ENCODE measurements at regions not wholly inside any gene's neighbourhood (a gene's known extent, or its start where the extent isn't known, plus 50 kb on each side); places are given as distances from the start of the nearest gene placed in this dataset.

GRCh38 chr6:74249658-74250057 lies 553.7 kb downstream of the CD109 start:
- intact Hi-C loops (cut with DNase I; ENCODE audit: low total_unique reads): no loop called here
- DNase-seq: no peak
- no peak overlapping the region for H3K27ac ChIP-seq

GRCh38 chr6:74248966-74249365 lies 553.0 kb downstream of the CD109 start:
- Histone ChIP-seq H3K4me1 (no peaks in the 10 kb centered on the region), H3K4me3 (no peak overlapping the region), H3K27me3 (no peaks in the 10 kb centered on the region), H3K9me3 (no peaks in the 10 kb centered on the region), H3K36me3 (no peaks in the 10 kb centered on the region), H3K27ac (no peak overlapping the region)
- no peak for DNase-seq
- intact Hi-C loops (cut with DNase I; ENCODE audit: low total_unique reads): no loop called here
- no peak for TF ChIP-seq POLR2A (IDR thresholded peaks at IDR 0.05)
- TF ChIP-seq CTCF (IDR thresholded peaks at IDR 0.05): no peak

More at GRCh38 chr6:74249658-74250057, 553.7 kb downstream of the CD109 start:
- H3K36me3 ChIP-seq: no peaks in the 10 kb centered on the region
- TF ChIP-seq CTCF (IDR thresholded peaks at IDR 0.05) (no peak), POLR2A (IDR thresholded peaks at IDR 0.05) (no peak)
- H3K9me3 ChIP-seq: no peaks in the 10 kb centered on the region
- no peaks in the 10 kb centered on the region for H3K4me1 ChIP-seq
- no peaks in the 10 kb centered on the region for H3K27me3 ChIP-seq
- no peak overlapping the region for H3K4me3 ChIP-seq

- no peaks in the 10 kb centered on the region for H3K36me3 ChIP-seq
- no peaks in the 10 kb centered on the region for H3K9me3 ChIP-seq
- no peak overlapping the region for H3K4me3 ChIP-seq
- no peak for TF ChIP-seq CTCF (IDR thresholded peaks at IDR 0.05)
- TF ChIP-seq POLR2A (IDR thresholded peaks at IDR 0.05): no peak
- no peak for DNase-seq
- intact Hi-C loops (cut with DNase I; ENCODE audit: low total_unique reads): no loop called here
- H3K27me3 ChIP-seq: no peaks in the 10 kb centered on the region
- no peaks in the 10 kb centered on the region for H3K4me1 ChIP-seq
- H3K27ac ChIP-seq: no peak overlapping the region
Observed at GRCh38 chr6:74222768-74223333, 526.8 kb downstream of the CD109 start.

- Histone ChIP-seq H3K27ac (no peak overlapping the region), H3K36me3 (no peaks in the 10 kb centered on the region), H3K4me3 (no peak overlapping the region), H3K27me3 (no peaks in the 10 kb centered on the region), H3K9me3 (no peaks in the 10 kb centered on the region), H3K4me1 (no peaks in the 10 kb centered on the region)
- intact Hi-C loops (cut with DNase I; ENCODE audit: low total_unique reads): no loop called here
- TF ChIP-seq POLR2A (IDR thresholded peaks at IDR 0.05) (no peak), CTCF (IDR thresholded peaks at IDR 0.05) (no peak)
- DNase-seq: no peak
Observed at GRCh38 chr6:74213995-74214394, 518.0 kb downstream of the CD109 start.

GRCh38 chr6:74208239-74208638 lies 512.2 kb downstream of the CD109 start:
- intact Hi-C loops (cut with DNase I; ENCODE audit: low total_unique reads): no loop called here
- Histone ChIP-seq H3K36me3 (no peaks in the 10 kb centered on the region), H3K27ac (no peak overlapping the region), H3K4me1 (no peaks in the 10 kb centered on the region), H3K27me3 (no peaks in the 10 kb centered on the region), H3K9me3 (peaks cover 0 to 15% of the 10 kb centered on the region in 2 donors), H3K4me3 (no peak overlapping the region)
- no peak for TF ChIP-seq POLR2A (IDR thresholded peaks at IDR 0.05)
- no peak for DNase-seq

All from uterus (tissue), 3 donors.